COLO668 (cell line): ENCODE measurements at regions not wholly inside any gene's neighbourhood (a gene's known extent, or its start where the extent isn't known, plus 50 kb on each side); places are given as distances from the start of the nearest gene placed in this dataset.

Experiments used
- DNase-seq: peaks from one replicate; lab custom pipeline; 2025; ENCODE audit not compliant: unreplicated experiment; lab: John Stamatoyannopoulos, UW

DNA sequence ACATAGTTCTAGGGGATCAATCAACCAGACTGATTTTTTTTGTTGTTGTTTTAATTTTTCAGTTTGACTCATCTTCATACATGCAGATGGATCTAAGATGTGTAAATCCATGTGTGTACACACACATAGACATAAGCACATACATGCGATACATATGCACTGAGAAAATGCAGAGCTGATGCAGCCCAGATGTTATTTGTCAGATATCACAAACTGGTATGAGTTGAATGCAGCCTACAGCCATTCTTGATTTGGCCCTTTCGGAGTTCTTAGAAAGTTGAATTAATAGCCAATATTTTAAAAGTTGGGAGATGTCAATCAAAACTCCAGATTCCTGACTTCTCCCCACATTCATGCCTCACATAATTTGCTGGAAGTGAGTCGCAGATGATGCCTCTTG is 180.4 kb downstream of the SPATA18 start:
- no peak for DNase-seq

DNA sequence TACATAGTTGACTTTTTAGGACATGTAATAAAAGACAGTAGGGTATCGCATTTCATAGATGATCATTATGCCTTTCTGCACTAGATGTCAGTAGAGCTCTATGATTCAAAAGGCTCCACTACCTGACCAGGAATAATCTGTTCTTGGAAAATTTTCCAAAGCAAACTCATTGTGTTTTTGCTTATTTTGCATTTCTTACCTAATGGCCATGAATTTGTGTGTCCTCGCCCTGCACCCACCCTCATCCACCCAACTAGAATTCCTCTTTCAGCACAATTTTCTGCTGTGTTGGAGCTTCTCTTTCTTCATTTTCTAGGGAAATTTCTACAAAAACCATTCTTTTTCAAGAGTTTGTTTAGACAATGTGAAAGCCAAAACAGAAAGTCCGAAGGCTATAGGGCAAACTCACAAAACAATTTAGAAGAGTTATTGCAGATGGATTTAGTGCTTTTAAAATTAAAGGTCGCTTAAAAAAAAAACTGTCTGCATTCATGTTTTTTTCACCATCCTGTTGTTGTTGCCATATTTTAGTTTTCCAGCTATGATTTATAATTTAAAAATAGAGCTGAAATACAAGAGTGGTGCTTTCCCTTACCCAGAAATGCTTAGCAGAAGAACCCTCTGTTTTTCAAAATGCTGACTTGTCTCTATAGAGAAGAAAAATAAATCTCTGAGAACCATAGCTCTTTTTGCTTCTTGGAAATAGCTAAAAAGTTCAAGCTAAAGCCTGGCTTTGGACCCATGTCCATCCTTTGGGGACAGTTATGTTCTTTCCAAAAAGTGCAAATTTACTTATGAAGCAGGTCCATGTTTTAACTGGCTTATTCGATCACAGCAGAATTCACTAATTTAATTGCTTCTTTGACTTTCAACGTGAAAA is 183.7 kb downstream of the SPATA18 start:
- no peak for DNase-seq

DNA sequence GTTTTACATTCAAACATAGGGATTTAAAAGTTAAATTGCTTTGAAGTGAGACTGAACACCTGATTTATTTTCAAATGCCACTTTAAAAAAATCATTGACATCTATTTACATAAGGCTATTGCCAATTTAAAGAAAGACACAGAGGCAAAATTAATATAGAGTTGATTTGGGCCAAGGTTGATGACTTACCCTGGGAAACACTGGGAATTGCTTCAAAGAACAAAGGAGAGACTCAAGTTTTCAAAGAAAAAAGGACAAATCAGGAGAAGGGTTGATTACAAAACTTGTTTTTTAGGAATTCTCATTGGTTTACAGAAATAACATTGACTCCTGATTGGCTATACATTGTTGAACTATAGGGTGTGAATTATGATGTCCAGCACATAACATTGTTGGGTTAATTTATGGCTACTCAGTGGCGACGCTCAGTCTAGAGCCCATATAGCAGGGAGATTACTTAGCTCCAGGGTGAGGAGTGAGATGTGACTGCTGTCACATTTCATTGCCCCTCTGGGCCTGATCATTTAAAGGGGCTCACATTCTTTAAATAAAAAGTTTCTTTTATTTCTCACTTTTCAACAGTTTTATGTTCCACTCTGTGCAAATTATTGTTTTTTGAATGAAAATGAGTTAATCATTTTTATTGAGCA is 184.6 kb downstream of the SPATA18 start:
- DNase-seq, result no peak

GRCh38 chr4:52241916-52242315 is 190.8 kb downstream of the SPATA18 start:
- DNase-seq, result no peak

GRCh38 chr4:52243367-52243766 is 192.3 kb downstream of the SPATA18 start:
- DNase-seq, result no peak

- DNase-seq, result no peak
These were observed 193.1 kb downstream of the SPATA18 start for GRCh38 chr4:52244103-52244775.

- no peak for DNase-seq
These were observed 193.7 kb downstream of the SPATA18 start for GRCh38 chr4:52244848-52245247.

- no peak for DNase-seq
These were observed 195.7 kb downstream of the SPATA18 start for GRCh38 chr4:52246827-52247226.

GRCh38 chr4:52247941-52248340 is 196.8 kb downstream of the SPATA18 start:
- DNase-seq, result no peak

DNA sequence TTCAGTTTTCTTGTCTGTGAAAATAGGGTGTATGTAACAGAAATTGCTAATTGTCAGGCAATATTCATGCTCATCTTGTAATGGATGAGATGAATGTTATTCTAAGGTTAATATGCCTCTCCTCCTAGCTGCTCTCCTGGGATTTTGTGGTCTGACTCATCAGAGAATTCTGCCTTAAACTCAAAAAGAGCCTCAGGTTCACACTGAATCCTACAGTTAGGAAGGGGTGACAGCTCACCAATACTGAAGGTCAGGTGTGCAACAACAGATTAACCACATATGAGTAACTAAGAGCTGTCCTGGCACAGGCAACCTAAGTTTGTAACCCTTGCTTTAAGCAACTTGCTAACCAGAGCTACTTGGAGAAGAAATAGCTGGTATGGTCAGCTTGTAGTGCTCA is 197.7 kb downstream of the SPATA18 start:
- DNase-seq, result no peak

GRCh38 chr4:52249581-52249980 is 198.5 kb downstream of the SPATA18 start:
- DNase-seq, result no peak

DNA sequence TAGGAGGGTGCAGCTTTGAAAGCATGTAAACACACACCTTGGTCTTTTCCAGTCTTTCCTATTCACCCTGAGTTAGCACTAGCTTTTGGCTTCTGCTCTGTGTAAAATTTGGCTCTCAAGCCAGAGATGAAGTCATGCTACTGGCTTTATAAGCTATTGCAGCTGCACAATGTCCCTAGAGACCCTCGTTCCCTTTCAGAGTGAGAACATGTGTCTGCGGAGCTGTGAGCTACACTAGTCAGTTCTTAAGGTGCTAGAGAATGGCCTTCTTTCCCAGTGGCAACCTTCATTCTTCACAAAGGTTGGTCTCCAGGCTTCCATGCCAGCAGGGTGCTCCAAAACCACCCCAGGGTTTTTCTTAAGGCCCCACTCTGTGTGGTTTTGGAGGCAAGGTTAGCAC is 199.1 kb downstream of the SPATA18 start:
- no peak for DNase-seq

DNA sequence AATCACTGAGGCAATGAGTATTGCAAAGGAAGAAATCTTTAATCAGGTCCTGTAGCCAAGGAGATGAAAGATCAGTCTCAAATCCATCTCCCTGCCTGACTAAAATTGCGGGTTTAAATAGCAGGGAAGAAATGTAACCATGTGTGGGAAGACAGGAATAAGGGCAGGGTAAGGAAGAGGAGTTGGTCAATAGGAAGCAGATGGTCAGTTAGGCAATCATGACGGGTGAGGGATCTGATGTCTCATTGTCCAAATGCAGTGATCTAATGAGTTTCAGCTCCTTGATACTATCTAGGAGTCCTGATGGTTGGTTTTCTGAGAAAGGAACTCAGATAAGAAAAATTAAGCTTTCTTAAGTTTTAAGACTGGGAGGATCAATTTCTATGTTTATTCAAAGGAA is 200.8 kb downstream of the SPATA18 start:
- no peak for DNase-seq

DNA sequence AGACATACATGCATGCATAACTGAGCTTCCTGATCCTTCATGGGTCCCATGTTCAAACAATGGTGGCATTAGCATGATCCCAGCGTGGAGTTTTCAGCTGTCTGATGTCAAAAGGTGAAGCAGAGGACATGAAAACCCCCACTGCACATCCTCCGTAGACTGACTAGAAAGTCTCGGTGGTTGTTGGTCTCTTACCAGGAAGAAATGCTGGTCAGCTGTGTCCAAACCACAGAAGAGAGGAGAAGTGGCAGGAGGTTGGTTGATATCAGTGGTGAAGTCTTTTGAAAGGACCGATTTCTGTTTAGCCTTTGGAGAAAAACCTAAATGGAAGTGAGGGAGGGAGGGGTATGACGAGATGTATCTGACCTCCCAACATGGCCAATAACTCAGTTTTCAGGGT is 201.9 kb downstream of the SPATA18 start:
- no peak for DNase-seq

- no peak for DNase-seq
These were observed 205.4 kb downstream of the SPATA18 start for GRCh38 chr4:52256522-52256921.

DNA sequence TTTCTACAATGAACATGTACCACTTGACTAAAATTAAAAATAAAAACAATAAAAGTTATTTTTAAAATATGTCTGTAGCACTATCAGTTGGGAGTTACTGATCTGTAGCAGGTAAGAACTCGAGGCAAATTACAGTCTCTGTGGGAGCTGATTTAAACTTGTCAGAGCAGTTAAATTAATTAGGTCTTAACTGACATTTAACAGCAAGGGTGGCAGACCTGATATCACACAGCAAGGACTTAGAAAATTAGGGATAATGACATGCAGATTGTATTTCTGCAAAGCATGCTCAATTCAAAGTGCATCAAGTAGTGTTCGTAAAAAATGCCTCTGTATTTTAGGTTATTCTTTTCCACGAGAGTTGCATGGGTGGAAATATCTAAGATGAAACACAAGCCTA is 208.9 kb downstream of the SPATA18 start:
- no peak for DNase-seq

DNA sequence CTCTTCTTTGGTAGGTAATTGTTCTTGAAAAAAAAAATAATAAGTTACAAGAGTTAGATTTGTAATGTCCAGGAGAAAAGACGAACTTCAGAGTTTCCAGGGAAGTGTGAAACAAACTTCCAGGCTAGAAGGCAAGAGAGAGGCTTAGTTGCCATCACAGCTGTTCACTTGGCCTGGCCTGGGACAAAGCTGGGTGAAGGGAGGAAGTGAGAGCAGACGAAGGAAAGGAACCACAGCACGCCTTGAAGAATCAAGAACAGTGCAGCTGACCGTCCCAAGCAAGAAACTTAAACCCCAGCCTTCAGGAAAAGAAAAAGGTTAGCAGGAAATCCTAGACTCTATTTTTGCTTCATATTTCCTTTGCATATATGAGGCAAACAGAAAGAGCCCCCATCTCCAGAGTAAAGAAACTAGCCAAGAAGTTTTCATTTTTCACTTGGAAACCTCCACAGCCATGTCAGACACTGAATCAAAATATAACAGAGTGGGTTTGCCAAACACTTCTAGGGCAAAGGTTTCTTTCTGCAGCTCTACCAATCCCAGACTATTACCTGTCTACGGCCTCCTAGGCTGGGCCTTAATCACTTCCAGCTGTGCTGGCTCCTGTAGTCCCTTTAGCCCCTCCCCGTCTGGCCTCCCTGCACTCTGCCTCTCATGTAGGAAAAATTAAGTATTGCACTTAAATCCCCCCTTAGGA is 209.6 kb downstream of the SPATA18 start:
- DNase-seq, result no peak

DNA sequence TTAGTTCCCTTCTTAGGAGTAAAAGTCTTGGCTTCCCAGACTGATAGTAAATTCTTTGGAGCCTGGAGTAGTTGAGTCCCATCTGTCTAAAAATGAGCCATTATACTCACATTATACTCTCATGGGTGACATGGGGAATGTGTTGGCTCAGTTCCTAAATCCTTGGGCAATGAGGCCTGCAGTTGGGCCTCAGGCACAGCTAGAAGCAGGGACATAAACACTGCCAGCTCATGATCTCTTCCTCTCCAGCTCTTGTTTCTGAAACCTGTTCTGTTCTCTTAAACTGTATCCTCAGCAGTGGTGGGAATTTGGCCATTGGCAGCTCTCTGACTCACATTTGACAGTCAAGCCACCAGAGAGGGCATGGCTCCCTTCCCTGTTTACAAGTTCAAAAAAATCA is 212.5 kb downstream of the SPATA18 start:
- DNase-seq, result no peak

- DNase-seq, result no peak
These were observed 214.8 kb downstream of the SPATA18 start for GRCh38 chr4:52265781-52266525.

- DNase-seq, result no peak
These were observed 215.5 kb downstream of the SPATA18 start for GRCh38 chr4:52266537-52267137.
